MCF 10A (cell line): ENCODE measurements at regions not wholly inside any gene's neighbourhood (a gene's known extent, or its start where the extent isn't known, plus 50 kb on each side); places are given as distances from the start of the nearest gene placed in this dataset.
"Not testable (repeated sequence)": the region's sequence is repeated elsewhere in the genome, so short reads cannot be mapped to it uniquely, and the experiment has no call there.

Experiments
- BruUV-seq: library from RNA; stranded (reverse); fragments of 400-500 nt; replicated peaks from 2 replicates; lab custom pipeline; 2021; lab: Mats Ljungman, UMichigan
- CTCF ChIA-PET: fragments of 300-600 bp; sonication (Branson Sonifier 250); formaldehyde crosslinking; extraction: SDS; loops from one replicate; lab custom pipeline; 2021; ENCODE audit warnings: antibody characterized with exemption, inconsistent platforms; lab: Yijun Ruan, JAX
- POLR2A ChIA-PET: fragments of 300-600, 350-650 bp; sonication (Branson Sonifier 250); formaldehyde crosslinking; extraction: SDS; loops from one replicate; lab custom pipeline; 2020; ENCODE audit warnings: antibody characterized with exemption, inconsistent platforms; lab: Yijun Ruan, JAX
- DNase-seq: peaks from one replicate; pipeline ENCODE4 v3.0.0-alpha.2; 2018; ENCODE audit not compliant: unreplicated experiment
- H3K27ac Mint-ChIP-seq: one replicate; pipeline ENCODE4 v1.8.0; 2022; ENCODE audit warnings: mild to moderate bottlenecking, low read depth, mixed read lengths; ENCODE audit not compliant: unreplicated experiment
- H3K27me3 Mint-ChIP-seq: one replicate; pipeline ENCODE4 v1.8.0; 2022; ENCODE audit warnings: mixed read lengths; ENCODE audit not compliant: insufficient read depth, unreplicated experiment
- H3K36me3 Mint-ChIP-seq: one replicate; pipeline ENCODE4 v1.8.0; 2022; ENCODE audit warnings: mild to moderate bottlenecking, moderate library complexity, mixed read lengths; ENCODE audit not compliant: insufficient read depth, unreplicated experiment
- H3K4me1 Mint-ChIP-seq: one replicate; pipeline ENCODE4 v1.8.0; 2022; ENCODE audit warnings: mixed read lengths; ENCODE audit not compliant: insufficient read depth, unreplicated experiment
- H3K4me3 Mint-ChIP-seq: one replicate; pipeline ENCODE4 v1.8.0; 2022; ENCODE audit warnings: mild to moderate bottlenecking, moderate library complexity, mixed read lengths; ENCODE audit not compliant: unreplicated experiment
- H3K9me3 Mint-ChIP-seq: one replicate; pipeline ENCODE4 v1.8.0; 2022; ENCODE audit warnings: mixed read lengths; ENCODE audit not compliant: unreplicated experiment
- CTCF ChIP-seq: fragments of 200-600 bp; IDR thresholded peaks from one replicate; pipeline ENCODE4 v1.8.0; 2022; ENCODE audit warnings: antibody characterized with exemption, mild to moderate bottlenecking; ENCODE audit not compliant: unreplicated experiment
- intact Hi-C: fragments of 100-400 bp; cut with micrococcal nuclease; formaldehyde crosslinking; loops from 2 replicates; pipeline ENCODE4 v1.14.1; 2022

- no peaks in the 10 kb centered on the region for H3K4me1 Mint-ChIP-seq
- no peak for TF ChIP-seq CTCF
- H3K36me3 Mint-ChIP-seq, result no peaks in the 10 kb centered on the region
- no peaks in the 10 kb centered on the region for H3K27me3 Mint-ChIP-seq
- H3K27ac Mint-ChIP-seq, result no peak overlapping the region
- CTCF ChIA-PET, result no interaction called here
- POLR2A ChIA-PET, result no interaction called here
- H3K9me3 Mint-ChIP-seq, result no peaks in the 10 kb centered on the region
- no TSS peak for BruUV-seq
- no peak overlapping the region for H3K4me3 Mint-ChIP-seq
- DNase-seq, result no peak
- intact Hi-C loops, result no loop called here
These were observed 149.7 kb downstream of the TXNL1 start for GRCh38 chr18:56488739-56489138.

DNA sequence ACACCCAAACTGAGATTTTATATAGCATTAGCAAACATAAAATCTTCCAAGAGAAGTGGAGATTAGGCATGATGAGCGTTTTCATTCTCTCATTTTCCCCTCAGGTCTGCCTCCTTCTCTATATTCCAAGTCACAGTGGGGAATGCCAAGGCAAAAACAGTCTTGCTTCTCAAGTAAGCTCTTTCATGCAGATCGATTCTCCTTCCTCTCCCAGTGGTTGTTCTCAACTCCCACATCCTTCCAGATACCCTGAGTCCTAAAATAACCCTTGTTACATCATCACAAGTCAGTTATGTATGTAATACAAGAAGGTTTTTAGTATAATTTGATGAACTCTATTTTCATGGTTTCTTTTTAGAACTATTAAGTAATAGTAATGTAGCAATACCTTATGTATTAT is 150.6 kb downstream of the TXNL1 start:
- TF ChIP-seq CTCF, result no peak
- intact Hi-C loops, result no loop called here
- DNase-seq, result no peak
- Mint-ChIP-seq H3K36me3 (no peaks in the 10 kb centered on the region), H3K27me3 (no peaks in the 10 kb centered on the region), H3K27ac (no peak overlapping the region), H3K4me3 (no peak overlapping the region), H3K4me1 (no peaks in the 10 kb centered on the region), H3K9me3 (no peaks in the 10 kb centered on the region)
- ChIA-PET POLR2A (no interaction called here), CTCF (no interaction called here)
- no TSS peak for BruUV-seq

DNA sequence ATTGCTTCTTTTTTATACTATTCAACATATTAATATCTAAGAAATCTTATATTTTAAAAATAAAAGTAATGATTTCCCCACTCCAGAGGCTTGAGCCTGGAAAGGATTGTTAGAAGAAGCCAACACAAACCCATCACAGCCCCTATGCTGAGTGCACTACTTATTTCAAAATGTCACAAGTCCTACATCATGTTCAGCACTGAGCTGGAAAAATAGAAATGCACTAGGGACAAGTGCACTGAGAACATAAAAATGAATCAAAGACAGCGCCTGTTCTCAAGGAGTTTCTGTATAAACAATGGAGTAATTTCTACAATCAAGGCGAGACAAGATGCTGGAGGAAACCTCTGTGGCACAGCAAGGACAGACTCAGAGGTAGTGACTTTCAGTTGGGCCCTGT is 155.0 kb downstream of the TXNL1 start:
- no peaks in the 10 kb centered on the region for H3K36me3 Mint-ChIP-seq
- no peaks in the 10 kb centered on the region for H3K4me1 Mint-ChIP-seq
- no peaks in the 10 kb centered on the region for H3K27me3 Mint-ChIP-seq
- no peak for TF ChIP-seq CTCF
- DNase-seq, result no peak
- H3K9me3 Mint-ChIP-seq, result no peaks in the 10 kb centered on the region
- H3K4me3 Mint-ChIP-seq, result no peak overlapping the region
- intact Hi-C loops, result no loop called here
- H3K27ac Mint-ChIP-seq, result no peak overlapping the region
- CTCF ChIA-PET, result no interaction called here
- POLR2A ChIA-PET, result no interaction called here
- no TSS peak for BruUV-seq

DNA sequence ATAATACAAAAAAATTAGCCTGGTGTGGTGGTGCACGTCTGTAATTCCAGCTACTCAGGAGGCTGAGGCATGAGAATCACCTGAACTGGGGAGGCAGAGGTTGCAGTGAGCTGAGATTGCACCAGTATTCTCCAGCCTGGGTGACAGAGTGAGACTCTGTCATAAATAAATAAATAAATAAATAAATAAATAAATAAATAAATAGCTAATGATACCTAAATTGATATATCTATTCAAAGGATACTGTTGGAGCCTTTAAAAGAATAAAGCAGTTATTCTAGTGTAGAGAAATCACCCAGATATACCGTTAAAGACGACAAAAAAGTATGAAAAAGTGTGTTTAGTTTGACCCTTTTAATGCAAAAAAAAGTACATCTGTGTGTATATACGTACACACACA is 155.6 kb downstream of the TXNL1 start:
- DNase-seq, H3K9me3 Mint-ChIP-seq, H3K27me3 Mint-ChIP-seq, intact Hi-C loops, H3K4me3 Mint-ChIP-seq, H3K27ac Mint-ChIP-seq, H3K4me1 Mint-ChIP-seq, H3K36me3 Mint-ChIP-seq, BruUV-seq: not testable (repeated sequence)
- CTCF ChIA-PET, result interaction anchor here (0.7 kb wide), 1 partner anchor 99 kb away, joined by 5 read pairs; no protein-coding TSS in a partner anchor
- POLR2A ChIA-PET, result interaction anchor here (0.7 kb wide), 1 partner anchor 1012 kb away, joined by 3 read pairs; no protein-coding TSS in a partner anchor

- H3K4me1 Mint-ChIP-seq, result no peaks in the 10 kb centered on the region
- POLR2A ChIA-PET, result no interaction called here
- CTCF ChIA-PET, result no interaction called here
These were observed 156.6 kb downstream of the TXNL1 start for GRCh38 chr18:56481751-56482150.

More at GRCh38 chr18:56481751-56482150, 156.6 kb downstream of the TXNL1 start:
- Mint-ChIP-seq H3K27me3 (no peaks in the 10 kb centered on the region), H3K27ac (no peak overlapping the region), H3K9me3 (no peaks in the 10 kb centered on the region), H3K36me3 (no peaks in the 10 kb centered on the region), H3K4me3 (no peak overlapping the region)
- TF ChIP-seq CTCF, result no peak
- intact Hi-C loops, result no loop called here
- BruUV-seq, result no TSS peak
- DNase-seq, result no peak
